Endothelial cell of umbilical vein (primary cell): ENCODE measurements at regions not wholly inside any gene's neighbourhood (a gene's known extent, or its start where the extent isn't known, plus 50 kb on each side); places are given as distances from the start of the nearest gene placed in this dataset.

ENCODE experiments used
- BruUV-seq: library from RNA; stranded (reverse); fragments of 400-500 nt; replicated peaks from 2 replicates; lab custom pipeline; 2021; lab: Mats Ljungman, UMichigan
- CTCF ChIA-PET: fragments of 300-600, 350-600 bp; sonication (Branson Sonifier 250); formaldehyde crosslinking; loops from one replicate; lab custom pipeline; 2021; ENCODE audit warnings: antibody characterized with exemption, inconsistent platforms; lab: Charles Lee
- POLR2A ChIA-PET: fragments of 300-600, 350-600 bp; sonication (Branson Sonifier 250); formaldehyde crosslinking; loops from one replicate; lab custom pipeline; 2021; ENCODE audit warnings: antibody characterized with exemption, inconsistent platforms; lab: Charles Lee
- DNase-seq: peaks from one replicate; pipeline ENCODE4 v3.0.0-alpha.2; 2011; ENCODE audit warnings: low read depth, low spot score
- FAIRE-seq: peaks from 2 replicates; lab custom pipeline; 2011; peaks lifted over from hg19 to GRCh38; lab: Jason Lieb, UNC
- H2AFZ ChIP-seq: 2 replicates; pipeline ENCODE4 v1.6.0; 2012; ENCODE audit warnings: low read depth, low read length, control low read depth, inconsistent platforms
- H3K27ac ChIP-seq: 2 replicates; pipeline ENCODE4 v1.5.1; 2011; ENCODE audit warnings: low read depth, mild to moderate bottlenecking, control low read depth, low read length, moderate library complexity; ENCODE audit not compliant: insufficient read depth
- H3K27me3 ChIP-seq, 2 experiments: 2 replicates each; pipeline versions ENCODE4 v1.6.0 to v1.6.1; 2011; ENCODE audit warnings: low read length in 2 of 2, mixed read lengths in 1 of 2; ENCODE audit not compliant: control insufficient read depth in 2 of 2, insufficient read depth in 2 of 2
- H3K36me3 ChIP-seq, 2 experiments: 2 replicates in 1 of 2; 3 replicates in 1 of 2; pipeline ENCODE4 v1.5.1; 2011; ENCODE audit warnings: low read length in 2 of 2, mild to moderate bottlenecking in 1 of 2, moderate library complexity in 1 of 2; ENCODE audit not compliant: control insufficient read depth in 2 of 2, insufficient read depth in 2 of 2; ENCODE audit errors: extremely low read depth in 1 of 2
- H3K4me1 ChIP-seq: 3 replicates; pipeline ENCODE4 v1.5.1; 2011; ENCODE audit warnings: mild to moderate bottlenecking, low read length; ENCODE audit not compliant: control insufficient read depth, insufficient read depth; ENCODE audit errors: extremely low read depth
- H3K4me2 ChIP-seq: 2 replicates; pipeline ENCODE4 v1.6.1; 2011; ENCODE audit warnings: low read length, control low read depth, mixed read lengths; ENCODE audit not compliant: insufficient read depth
- H3K4me3 ChIP-seq, 3 experiments: fragments of 200-600 bp in 1 of 3; sonication (generic), shearing (Covaris generic) in 1 of 3; replicated peaks in 1 of 3; 2 replicates each; pipeline ENCODE4 v1.5.1; 2011 to 2016; ENCODE audit warnings: control low read depth in 3 of 3, low read length in 3 of 3, mild to moderate bottlenecking in 2 of 3, inconsistent platforms in 1 of 3, low read depth in 1 of 3, moderate library complexity in 1 of 3; ENCODE audit not compliant: insufficient read depth in 1 of 3
- H3K79me2 ChIP-seq: 2 replicates; pipeline ENCODE4 v1.6.0; 2012; ENCODE audit warnings: low read length, inconsistent platforms; ENCODE audit not compliant: control insufficient read depth, insufficient read depth
- H3K9ac ChIP-seq: replicated peaks from 2 replicates; pipeline ENCODE3; 2011; ENCODE audit warnings: low read length, control low read depth; ENCODE audit not compliant: insufficient read depth; ENCODE audit errors: extremely low read depth
- H3K9me1 ChIP-seq: replicated peaks from 3 replicates; pipeline ENCODE4 v1.6.0; 2011; ENCODE audit warnings: mild to moderate bottlenecking, low read length; ENCODE audit not compliant: control insufficient read depth, insufficient read depth; ENCODE audit errors: extremely low read depth
- H3K9me3 ChIP-seq: replicated peaks from 2 replicates; pipeline ENCODE4 v1.5.1; 2012; ENCODE audit warnings: low read length, inconsistent platforms; ENCODE audit not compliant: control insufficient read depth, insufficient read depth
- H4K20me1 ChIP-seq: replicated peaks from 2 replicates; pipeline ENCODE3; 2011; ENCODE audit warnings: mild to moderate bottlenecking, low read length; ENCODE audit not compliant: control insufficient read depth, insufficient read depth; ENCODE audit errors: extremely low read depth
- EZH2 ChIP-seq: IDR thresholded peaks from 2 replicates; pipeline ENCODE4 v1.6.1; 2012; ENCODE audit warnings: borderline replicate concordance, low read depth, mild to moderate bottlenecking, moderate library complexity, low read length, inconsistent platforms; ENCODE audit not compliant: severe bottlenecking
- FOS ChIP-seq: IDR thresholded peaks from 2 replicates; pipeline ENCODE4 v1.6.1; 2011; ENCODE audit warnings: mild to moderate bottlenecking, low read length, moderate library complexity, borderline replicate concordance; ENCODE audit not compliant: insufficient read depth
- GATA2 ChIP-seq: IDR thresholded peaks from 2 replicates; pipeline ENCODE4 v1.7.0; 2011; ENCODE audit warnings: low read depth, mild to moderate bottlenecking, moderate library complexity, mixed read lengths, low read length; ENCODE audit not compliant: insufficient read length, insufficient read depth
- JUN ChIP-seq: IDR thresholded peaks from 2 replicates; pipeline ENCODE4 v1.6.1; 2011; ENCODE audit warnings: borderline replicate concordance, low read depth; ENCODE audit not compliant: insufficient read length, insufficient read depth
- MAX ChIP-seq: IDR thresholded peaks from 2 replicates; pipeline ENCODE4 v1.6.1; 2011; ENCODE audit not compliant: insufficient read depth, insufficient read length
- MYC ChIP-seq: IDR thresholded peaks from one replicate; pipeline ENCODE4 v1.6.1; 2011; ENCODE audit warnings: mild to moderate bottlenecking, low read depth, low read length
- POLR2A ChIP-seq: IDR thresholded peaks from 2 replicates; pipeline ENCODE4 v1.6.1; 2012; ENCODE audit warnings: low read depth, mild to moderate bottlenecking, control low read depth, low read length
- POLR2AphosphoS5 ChIP-seq: IDR thresholded peaks from 2 replicates; pipeline ENCODE4 v1.6.1; 2012; ENCODE audit warnings: low read depth, mild to moderate bottlenecking, control low read depth, low read length, moderate library complexity; ENCODE audit not compliant: insufficient read depth
- dilution Hi-C: fragments of 300-500 bp; cut with MboI; formaldehyde crosslinking; loops from one replicate; pipeline ENCODE4 v1.15.0; 2019; ENCODE audit warnings: low sequenced_read_pairs; ENCODE audit not compliant: extremely low pct_ligation_motif_present
- intact Hi-C: fragments of 100-400 bp; cut with micrococcal nuclease; formaldehyde crosslinking; loops from one replicate; pipeline ENCODE4 v1.10.0; 2022
- TF ChIP-seq, protein P1 (sequence below), 2 donors: IDR thresholded peaks; 1 replicate in 1 of 2; 2 replicates in 1 of 2; pipeline ENCODE4 v1.5.1; 2011; ENCODE audit warnings: low read length in 2 of 2, mild to moderate bottlenecking in 2 of 2, moderate library complexity in 2 of 2, control low read depth in 1 of 2, inconsistent platforms in 1 of 2, low read depth in 1 of 2; ENCODE audit not compliant: insufficient read depth in 1 of 2; ENCODE audit errors: extremely low read depth in 1 of 2

DNA sequence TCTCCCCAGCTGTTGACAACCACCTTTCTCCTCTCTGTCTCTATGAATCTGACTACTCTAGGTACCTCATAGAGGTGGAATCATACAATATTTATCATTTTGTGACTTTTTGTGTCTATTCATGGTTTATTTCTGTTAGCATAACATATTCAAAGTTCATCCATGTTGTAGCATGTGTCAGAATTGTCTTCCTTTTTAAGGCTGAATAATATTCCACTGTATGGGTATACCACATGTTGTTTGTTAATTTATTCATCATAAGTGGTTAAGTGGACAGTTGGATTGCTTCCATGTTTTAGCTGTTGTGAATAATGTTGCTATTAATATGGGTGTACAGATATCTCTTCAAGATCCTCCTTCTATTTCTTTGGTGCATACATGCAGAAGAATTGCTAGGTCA is 69.9 kb upstream of the COMTD1 start:
- intact Hi-C loops (no loop called here), dilution Hi-C loops (no loop called here)
- Histone ChIP-seq H3K9me3 (no peaks in the 10 kb centered on the region), H3K27me3 (peaks cover 2 to 4% of the 10 kb centered on the region in 2 experiments), H3K4me1 (no peaks in the 10 kb centered on the region), H3K79me2 (no peaks in the 10 kb centered on the region), H3K27ac (no peak overlapping the region), H3K4me2 (no peak overlapping the region), H4K20me1 (no peaks in the 10 kb centered on the region), H3K4me3 (no peak overlapping the region), H2AFZ (no peak overlapping the region), H3K9me1 (no peaks in the 10 kb centered on the region), H3K36me3 (no peaks in the 10 kb centered on the region), H3K9ac (no peak overlapping the region)
- CTCF ChIA-PET = no interaction called here
- TF ChIP-seq, protein P1, sequence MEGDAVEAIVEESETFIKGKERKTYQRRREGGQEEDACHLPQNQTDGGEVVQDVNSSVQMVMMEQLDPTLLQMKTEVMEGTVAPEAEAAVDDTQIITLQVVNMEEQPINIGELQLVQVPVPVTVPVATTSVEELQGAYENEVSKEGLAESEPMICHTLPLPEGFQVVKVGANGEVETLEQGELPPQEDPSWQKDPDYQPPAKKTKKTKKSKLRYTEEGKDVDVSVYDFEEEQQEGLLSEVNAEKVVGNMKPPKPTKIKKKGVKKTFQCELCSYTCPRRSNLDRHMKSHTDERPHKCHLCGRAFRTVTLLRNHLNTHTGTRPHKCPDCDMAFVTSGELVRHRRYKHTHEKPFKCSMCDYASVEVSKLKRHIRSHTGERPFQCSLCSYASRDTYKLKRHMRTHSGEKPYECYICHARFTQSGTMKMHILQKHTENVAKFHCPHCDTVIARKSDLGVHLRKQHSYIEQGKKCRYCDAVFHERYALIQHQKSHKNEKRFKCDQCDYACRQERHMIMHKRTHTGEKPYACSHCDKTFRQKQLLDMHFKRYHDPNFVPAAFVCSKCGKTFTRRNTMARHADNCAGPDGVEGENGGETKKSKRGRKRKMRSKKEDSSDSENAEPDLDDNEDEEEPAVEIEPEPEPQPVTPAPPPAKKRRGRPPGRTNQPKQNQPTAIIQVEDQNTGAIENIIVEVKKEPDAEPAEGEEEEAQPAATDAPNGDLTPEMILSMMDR (IDR thresholded peaks at IDR 0.05; ENCODE audit: extremely low read depth in 1 of 2, insufficient read depth in 1 of 2, low read depth in 1 of 2, low read length in 2 of 2) = no peak
- TF ChIP-seq POLR2AphosphoS5 = no peak
- no peak for TF ChIP-seq MAX
- TF ChIP-seq GATA2 = no peak
- no peak for TF ChIP-seq JUN
- no peak for TF ChIP-seq MYC
- no peak for TF ChIP-seq EZH2
- TF ChIP-seq POLR2A = no peak
- no peak for TF ChIP-seq FOS
- FAIRE-seq (no peak), DNase-seq (no peak)
- POLR2A ChIA-PET = no interaction called here
- no TSS peak for BruUV-seq
